NCI-H82 treated with DMSO at 0.1 percent for 48 hours (cell line): ENCODE measurements at regions not wholly inside any gene's neighbourhood (a gene's known extent, or its start where the extent isn't known, plus 50 kb on each side); places are given as distances from the start of the nearest gene placed in this dataset.
"Not testable (repeated sequence)": the region's sequence is repeated elsewhere in the genome, so short reads cannot be mapped to it uniquely, and the experiment has no call there.

Experiments
- DNase-seq: peaks from one replicate; lab custom pipeline; 2025; ENCODE audit not compliant: unreplicated experiment; lab: John Stamatoyannopoulos, UW

- no peak for DNase-seq
Observed at GRCh38 chr12:42030588-42030987, 114.1 kb downstream of the GXYLT1 start.

DNA sequence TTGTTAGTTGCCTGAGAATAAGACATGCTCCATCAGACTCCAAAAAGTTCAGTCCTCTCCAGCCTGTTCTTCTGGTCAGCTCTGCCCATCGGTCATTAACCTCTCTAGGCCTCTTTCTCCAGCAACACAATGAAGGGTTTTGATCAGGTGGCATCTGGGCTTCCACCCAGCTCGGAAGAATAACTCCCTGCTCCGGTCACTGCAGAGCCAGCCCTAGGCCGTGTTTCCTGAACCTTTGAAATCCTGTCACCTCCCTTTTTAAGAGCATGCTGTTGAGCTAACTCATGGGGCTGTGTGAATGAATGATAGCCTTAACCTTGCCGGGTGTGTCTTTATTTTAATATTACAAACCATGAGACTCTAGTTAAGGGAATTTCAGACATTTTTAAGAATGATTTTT lies 117.1 kb downstream of the GXYLT1 start:
- no peak for DNase-seq

DNA sequence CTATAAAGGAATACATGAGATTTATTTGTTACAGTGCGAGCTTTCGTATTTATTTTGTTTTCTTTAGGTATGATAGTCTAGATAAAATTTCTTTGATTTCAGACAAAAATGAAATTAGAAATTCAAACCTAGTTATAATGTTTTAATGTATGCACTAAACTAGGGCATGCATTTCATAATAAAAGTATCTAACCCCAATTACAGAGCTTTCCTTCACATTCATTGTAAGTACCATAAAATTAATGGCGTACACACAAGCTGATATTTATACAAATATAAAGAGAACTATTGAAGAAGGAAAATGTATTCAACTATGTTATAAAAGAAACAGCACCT lies 120.2 kb downstream of the GXYLT1 start:
- DNase-seq, result no peak

DNA sequence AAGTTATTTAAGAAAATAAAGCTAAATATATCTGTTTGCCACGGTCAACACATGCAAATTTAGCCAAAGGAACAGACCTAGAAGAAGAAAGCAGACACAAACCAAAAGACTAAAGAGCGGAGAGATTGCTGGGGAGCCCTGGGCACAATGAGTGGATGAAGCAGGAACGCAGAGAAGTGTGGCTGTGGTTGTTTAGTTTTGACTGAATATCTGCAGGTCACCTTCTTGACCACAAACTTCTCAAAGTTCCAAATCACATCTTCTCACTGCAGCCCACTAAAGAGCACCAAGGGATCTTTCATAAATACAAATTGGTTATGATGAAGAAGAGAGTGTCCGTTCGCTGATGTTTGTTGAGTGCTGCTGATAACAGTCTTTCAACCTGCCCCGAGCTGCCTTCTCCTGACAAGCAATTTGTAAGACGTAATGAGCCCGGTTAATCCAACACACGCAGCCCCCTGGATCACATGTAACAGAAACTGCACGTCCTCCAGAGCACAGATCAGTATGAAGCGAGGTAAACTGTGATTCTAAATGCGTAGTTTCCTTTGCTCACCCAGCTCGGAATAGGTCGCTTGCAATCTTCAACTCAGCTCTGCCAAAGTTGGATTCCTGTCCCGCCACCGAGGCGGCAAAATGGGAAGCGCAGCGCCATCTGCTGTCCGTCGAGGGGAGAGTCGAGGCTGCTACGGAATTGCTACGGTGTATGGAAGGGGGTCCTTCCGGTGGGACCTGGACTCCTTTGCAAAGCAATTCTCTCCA lies 120.8 kb downstream of the GXYLT1 start:
- peak; percentile 45 for DNase-seq

- not testable (repeated sequence) for DNase-seq
Observed at GRCh38 chr12:42021937-42022336, 122.7 kb downstream of the GXYLT1 start.

DNA sequence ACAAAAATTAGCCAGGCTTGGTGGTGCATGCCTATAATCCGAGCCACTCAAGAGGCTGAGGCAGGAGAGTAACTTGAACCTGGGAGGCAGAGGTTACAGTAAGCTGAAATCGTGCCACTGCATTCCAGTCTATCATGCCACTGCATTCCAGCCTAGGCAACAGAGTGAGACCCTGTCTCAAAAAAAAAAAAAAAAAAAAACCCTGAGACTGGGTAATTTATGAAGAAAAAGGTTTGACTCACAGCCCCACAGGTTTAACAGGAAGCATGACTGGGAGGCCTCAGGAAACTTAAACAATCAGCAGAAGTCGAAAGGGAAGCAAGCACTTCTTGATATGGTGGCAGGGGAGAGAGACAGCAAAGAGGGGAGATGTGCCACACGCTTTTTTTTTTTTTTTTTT lies 123.2 kb downstream of the GXYLT1 start:
- DNase-seq, result no peak

DNA sequence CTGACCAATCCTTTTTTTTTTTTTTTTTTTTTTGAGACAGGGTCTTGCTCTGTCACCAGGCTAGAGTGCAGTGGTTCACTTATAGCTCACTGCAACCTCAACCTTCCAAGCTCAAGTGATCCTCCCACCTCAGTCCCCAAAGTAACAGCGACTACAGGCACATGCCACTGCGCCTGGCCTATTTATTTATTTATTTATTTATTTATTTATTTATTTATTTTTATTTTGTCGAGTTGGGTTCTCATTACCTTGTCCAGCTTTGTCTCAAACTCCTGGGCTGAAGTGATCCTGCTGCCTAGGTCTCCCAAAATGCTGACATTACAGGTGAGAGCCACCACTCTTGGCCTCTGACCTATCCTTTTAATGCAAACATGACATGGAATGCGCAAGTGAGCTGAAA lies 124.4 kb downstream of the GXYLT1 start:
- no peak for DNase-seq

- DNase-seq, result no peak
Observed at GRCh38 chr12:42019746-42020145, 124.9 kb downstream of the GXYLT1 start.

- DNase-seq, result no peak
Observed at GRCh38 chr12:42017051-42017450, 127.6 kb downstream of the GXYLT1 start.

DNA sequence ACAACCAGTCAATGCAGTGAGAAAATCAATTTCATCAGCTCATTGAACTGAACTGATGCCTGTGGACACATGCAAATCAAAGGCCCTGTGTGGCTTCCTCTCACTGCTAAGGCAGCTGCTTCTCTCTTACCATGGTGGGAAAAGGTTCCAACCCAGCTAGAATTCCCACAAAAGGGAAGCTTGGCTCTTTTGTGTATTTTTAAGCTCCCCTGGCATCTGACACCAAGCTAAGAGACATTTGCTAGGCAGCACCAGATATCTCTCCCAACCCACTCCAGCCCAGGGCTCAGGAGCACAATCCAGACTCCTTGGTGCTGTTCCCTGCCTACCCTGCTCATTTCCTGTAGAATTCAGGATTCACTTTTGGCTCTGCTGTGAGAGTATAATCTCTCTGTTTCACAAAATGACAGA lies 129.6 kb downstream of the GXYLT1 start:
- no peak for DNase-seq

GRCh38 chr12:42012501-42012900 lies 132.2 kb downstream of the GXYLT1 start:
- not testable (repeated sequence) for DNase-seq

DNA sequence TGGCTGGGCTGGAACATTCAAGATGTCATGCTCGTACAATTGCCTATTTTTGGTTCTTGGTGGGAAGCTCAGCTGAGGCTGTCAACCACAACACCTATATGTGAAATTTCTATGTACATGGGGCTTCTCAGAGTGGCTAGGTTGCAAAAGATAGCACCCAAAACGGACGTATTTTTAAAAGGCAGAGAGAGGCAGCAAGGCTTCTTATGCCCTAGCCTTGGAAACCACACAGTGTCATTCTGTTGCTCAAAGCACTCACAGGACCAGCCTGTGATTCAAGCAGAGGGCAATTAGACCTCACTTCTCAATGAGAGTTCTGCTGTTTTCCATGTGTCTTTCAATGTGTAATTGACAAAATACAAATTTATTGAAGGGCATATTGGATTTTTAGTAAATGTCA lies 134.0 kb downstream of the GXYLT1 start:
- no peak for DNase-seq

DNA sequence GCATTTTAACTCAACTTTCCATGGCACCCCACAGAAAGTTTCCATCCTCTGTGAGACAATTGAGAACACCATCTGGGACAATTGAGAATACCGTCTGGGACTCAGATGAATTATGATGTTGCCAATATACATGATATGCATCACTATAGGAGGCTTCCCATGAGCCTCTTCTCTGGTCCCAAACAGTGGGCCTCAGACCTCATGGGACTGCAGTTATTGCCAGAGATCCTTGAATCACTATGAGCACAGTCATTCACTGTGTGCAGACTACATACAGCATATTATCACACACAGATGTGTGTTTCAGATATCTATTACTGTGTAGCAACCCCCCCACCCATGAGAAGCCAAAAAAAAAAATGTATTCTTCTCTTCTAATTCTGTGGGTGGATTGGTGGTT lies 134.4 kb downstream of the GXYLT1 start:
- no peak for DNase-seq

DNA sequence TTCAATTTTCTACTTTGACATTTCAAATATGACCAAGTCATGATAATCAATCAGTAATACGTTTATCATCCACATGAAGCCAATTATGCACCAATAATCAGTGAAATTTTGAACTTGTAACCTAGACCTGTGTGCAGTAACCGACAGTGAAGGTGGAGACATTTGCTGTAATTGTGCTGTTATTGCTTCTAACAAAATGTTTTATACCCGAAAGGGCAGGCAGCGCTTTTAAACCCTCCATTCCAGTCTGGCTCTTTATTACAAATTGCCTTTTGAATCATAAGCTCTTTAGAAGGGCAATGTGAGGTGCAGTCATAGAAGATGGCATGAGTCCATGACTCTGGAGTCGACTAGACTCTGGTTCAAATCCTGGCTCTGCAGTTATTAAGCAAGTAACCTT lies 135.7 kb downstream of the GXYLT1 start:
- no peak for DNase-seq

DNA sequence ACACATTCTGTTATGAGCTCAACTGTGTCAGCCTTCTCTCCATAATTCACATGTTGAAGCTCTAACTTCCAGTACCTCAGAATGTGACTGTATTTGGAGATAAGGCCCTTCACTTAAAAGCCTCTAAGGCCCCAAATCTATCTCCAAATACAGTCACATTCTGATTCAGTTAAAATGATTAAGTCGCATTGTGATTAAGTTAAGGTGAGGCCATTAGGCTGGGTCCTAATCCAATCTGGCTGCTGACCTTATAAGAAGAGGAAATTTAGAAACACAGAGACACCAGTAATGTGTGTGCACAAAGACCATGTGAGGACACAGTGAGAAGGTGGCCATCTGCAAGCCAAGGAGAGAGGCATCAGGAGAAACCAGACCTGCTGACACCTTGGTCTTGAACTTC lies 141.6 kb downstream of the GXYLT1 start:
- peak; percentile 85 for DNase-seq

- DNase-seq, result no peak
Observed at GRCh38 chr12:42002563-42002962, 142.1 kb downstream of the GXYLT1 start.

GRCh38 chr12:41998436-41998835 lies 146.2 kb downstream of the GXYLT1 start:
- no peak for DNase-seq

GRCh38 chr12:41993283-41993682 lies 151.4 kb downstream of the GXYLT1 start:
- no peak for DNase-seq

- DNase-seq, result no peak
Observed at GRCh38 chr12:41992692-41993215, 151.9 kb downstream of the GXYLT1 start.

- DNase-seq, result no peak
Observed at GRCh38 chr12:41992022-41992421, 152.7 kb downstream of the GXYLT1 start.

DNA sequence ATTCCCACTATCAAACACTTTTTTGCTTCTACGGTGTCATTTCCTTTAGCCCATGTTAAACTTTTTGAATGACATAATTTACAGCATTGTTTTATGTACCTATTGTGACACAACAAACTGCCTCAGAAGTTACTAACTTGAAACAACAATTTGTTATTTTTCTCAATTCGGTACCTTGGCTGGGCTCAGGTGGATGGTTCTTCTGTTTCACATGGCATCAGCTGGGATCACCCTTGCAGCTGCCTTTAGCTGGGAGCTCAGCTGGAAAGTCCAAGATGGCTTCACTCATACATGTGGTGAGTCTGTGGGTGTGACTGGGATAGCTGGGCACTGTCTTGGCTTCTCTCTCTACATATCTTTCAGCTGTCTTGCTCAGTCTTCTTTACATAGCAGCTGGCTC lies 156.0 kb downstream of the GXYLT1 start:
- no peak for DNase-seq

DNA sequence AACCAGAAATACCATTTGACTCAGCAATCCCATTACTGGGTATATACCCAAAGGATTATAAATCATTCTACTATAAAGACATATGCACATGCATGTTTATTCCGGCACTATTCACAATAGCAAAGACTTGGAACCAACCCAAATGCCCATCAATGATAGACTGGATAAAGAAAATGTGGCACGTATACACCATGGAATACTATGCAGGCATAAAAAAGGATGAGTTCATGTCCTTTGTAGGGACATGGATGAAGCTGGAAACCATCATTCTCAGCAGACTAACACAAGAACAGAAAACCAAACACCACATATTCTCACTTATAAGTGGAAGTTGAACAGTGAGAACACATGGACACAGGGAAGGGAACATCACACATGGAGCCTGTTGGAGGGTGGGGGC lies 158.2 kb downstream of the GXYLT1 start:
- not testable (repeated sequence) for DNase-seq

GRCh38 chr12:41983856-41984255 lies 160.8 kb downstream of the GXYLT1 start:
- no peak for DNase-seq
